CD4-positive, alpha-beta T cell (primary cell): ENCODE measurements at regions not wholly inside any gene's neighbourhood (a gene's known extent, or its start where the extent isn't known, plus 50 kb on each side); places are given as distances from the start of the nearest gene placed in this dataset.

Source experiments
- ATAC-seq: fragments of 200-7000 bp; cut with Tn5 transposase; one replicate; pipeline ENCODE4 v1.10.0; 2022; ENCODE audit warnings: mild to moderate bottlenecking; ENCODE audit not compliant: poor library complexity
- CTCF ChIA-PET: fragments of 350-600 bp; sonication (Branson Sonifier 250); formaldehyde crosslinking; loops from one replicate; lab custom pipeline; 2021; ENCODE audit warnings: antibody characterized with exemption, inconsistent platforms; lab: Charles Lee
- POLR2A ChIA-PET: fragments of 350-600 bp; sonication (Branson Sonifier 250); formaldehyde crosslinking; loops from one replicate; lab custom pipeline; 2021; ENCODE audit warnings: antibody characterized with exemption, inconsistent platforms; lab: Charles Lee
- DNase-seq, 14 experiments: peaks; one replicate each; pipeline ENCODE4 v3.0.0-alpha.2; 2013 to 2020; ENCODE audit warnings: mixed read lengths in 2 of 14
- H3K27ac ChIP-seq, 2 donors: one replicate each; pipeline versions ENCODE4 v1.5.1 to v1.7.0; 2013; ENCODE audit warnings: low read length in 2 of 2, low read depth in 1 of 2, mild to moderate bottlenecking in 1 of 2
- H3K27me3 ChIP-seq, 2 experiments: 1 replicate in 1 of 2; 2 replicates in 1 of 2; pipeline versions ENCODE4 v1.6.1 to v1.7.0; 2013; ENCODE audit warnings: low read length in 2 of 2, control low read depth in 1 of 2, mild to moderate bottlenecking in 1 of 2, moderate library complexity in 1 of 2; ENCODE audit not compliant: insufficient read depth in 2 of 2, control insufficient read depth in 1 of 2
- H3K36me3 ChIP-seq: one replicate; pipeline ENCODE4 v1.6.1; 2013; ENCODE audit warnings: low read length, control low read depth; ENCODE audit not compliant: insufficient read depth
- H3K4me1 ChIP-seq: one replicate; pipeline ENCODE4 v1.6.1; 2013; ENCODE audit warnings: low read length, control low read depth; ENCODE audit not compliant: insufficient read depth
- H3K4me3 ChIP-seq: one replicate; pipeline ENCODE4 v1.5.1; 2013; ENCODE audit warnings: mild to moderate bottlenecking, low read length, moderate library complexity
- H3K9me3 ChIP-seq, 2 experiments: 1 replicate in 1 of 2; 2 replicates in 1 of 2; pipeline versions ENCODE4 v1.6.1 to v1.7.0; 2013; ENCODE audit warnings: low read length in 2 of 2, mild to moderate bottlenecking in 2 of 2, control low read depth in 1 of 2, moderate library complexity in 1 of 2; ENCODE audit not compliant: control insufficient read depth in 1 of 2, insufficient read depth in 1 of 2
- H3K27ac Mint-ChIP-seq: one replicate; pipeline ENCODE4 v1.8.0; 2020; ENCODE audit warnings: mixed read lengths
- H3K27me3 Mint-ChIP-seq: one replicate; pipeline ENCODE4 v1.8.0; 2021; ENCODE audit warnings: mixed read lengths
- H3K36me3 Mint-ChIP-seq: one replicate; pipeline ENCODE4 v1.8.0; 2021; ENCODE audit warnings: low read depth, mixed read lengths
- H3K4me1 Mint-ChIP-seq: one replicate; pipeline ENCODE4 v1.8.0; 2021; ENCODE audit warnings: low read depth, mixed read lengths
- H3K4me3 Mint-ChIP-seq: one replicate; pipeline ENCODE4 v1.8.0; 2020; ENCODE audit warnings: mild to moderate bottlenecking, mixed read lengths
- H3K9me3 Mint-ChIP-seq: one replicate; pipeline ENCODE4 v1.8.0; 2020; ENCODE audit warnings: mixed read lengths
- intact Hi-C, 2 experiments: fragments of 100-400 bp; cut with DNase I in 1 of 2; cut with micrococcal nuclease in 1 of 2; formaldehyde crosslinking; loops; one replicate each; pipeline versions ENCODE4 v1.15.1 to v1.9.0; 2023 to 2025; cut with DNase I, micrococcal nuclease
- TF ChIP-seq, protein P1 (sequence below): fragments of 200-600 bp; IDR thresholded peaks from one replicate; pipeline ENCODE4 v1.8.0; 2022; ENCODE audit warnings: antibody characterized with exemption, mild to moderate bottlenecking

DNA sequence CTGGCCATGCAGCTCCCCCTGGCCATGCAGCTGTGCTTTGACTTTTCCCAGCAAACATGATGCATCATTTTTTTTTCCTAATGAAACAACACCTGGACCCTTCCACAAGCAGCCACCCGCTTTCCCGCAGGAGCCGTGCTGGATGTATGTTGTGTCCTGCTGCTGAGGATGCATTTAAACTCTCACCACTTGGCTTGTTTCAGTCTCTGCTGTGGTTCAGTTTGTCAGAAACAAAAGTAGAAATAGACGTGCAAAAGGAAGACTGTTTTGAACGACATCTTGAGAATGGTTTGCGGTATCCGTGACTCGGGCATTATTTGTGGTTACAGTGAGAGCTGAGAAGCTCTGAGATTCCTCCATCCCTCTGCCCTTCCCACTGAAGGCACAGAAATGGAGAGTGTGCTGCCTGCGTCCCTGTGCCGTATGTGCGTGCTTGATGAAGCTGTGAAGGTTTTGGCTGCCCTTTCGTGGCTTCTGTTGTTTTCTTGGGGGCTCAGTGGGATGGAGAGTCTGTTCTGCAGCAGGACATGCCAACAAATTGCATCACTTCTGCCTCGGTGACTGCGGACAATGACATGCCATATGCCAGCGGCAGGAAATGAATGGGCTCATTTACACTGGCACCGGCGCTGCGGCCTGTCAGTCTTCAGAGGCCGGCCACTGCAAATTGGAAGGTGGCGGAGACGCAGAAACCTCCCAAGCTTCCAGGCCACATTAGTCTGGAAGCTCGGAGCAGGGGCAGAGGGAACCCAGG lies 417.7 kb upstream of the SALL3 start:
- intact Hi-C loops: no loop called here
- Histone ChIP-seq H3K9me3 (peaks cover 0 to 62% of the 10 kb centered on the region in 2 experiments), H3K4me3 (no peak overlapping the region), H3K27ac (no peak overlapping the region), H3K4me1 (no peaks in the 10 kb centered on the region), H3K27me3 (no peaks in the 10 kb centered on the region), H3K36me3 (no peaks in the 10 kb centered on the region)
- H3K36me3 Mint-ChIP-seq: no peaks in the 10 kb centered on the region
- DNase-seq: no peak
- H3K4me3 Mint-ChIP-seq: no peak overlapping the region
- H3K4me1 Mint-ChIP-seq: no peaks in the 10 kb centered on the region
- H3K9me3 Mint-ChIP-seq: no peaks in the 10 kb centered on the region
- no peak for ATAC-seq
- no peak overlapping the region for H3K27ac Mint-ChIP-seq
- ChIA-PET POLR2A (no interaction called here), CTCF (no interaction called here)
- TF ChIP-seq, protein P1, sequence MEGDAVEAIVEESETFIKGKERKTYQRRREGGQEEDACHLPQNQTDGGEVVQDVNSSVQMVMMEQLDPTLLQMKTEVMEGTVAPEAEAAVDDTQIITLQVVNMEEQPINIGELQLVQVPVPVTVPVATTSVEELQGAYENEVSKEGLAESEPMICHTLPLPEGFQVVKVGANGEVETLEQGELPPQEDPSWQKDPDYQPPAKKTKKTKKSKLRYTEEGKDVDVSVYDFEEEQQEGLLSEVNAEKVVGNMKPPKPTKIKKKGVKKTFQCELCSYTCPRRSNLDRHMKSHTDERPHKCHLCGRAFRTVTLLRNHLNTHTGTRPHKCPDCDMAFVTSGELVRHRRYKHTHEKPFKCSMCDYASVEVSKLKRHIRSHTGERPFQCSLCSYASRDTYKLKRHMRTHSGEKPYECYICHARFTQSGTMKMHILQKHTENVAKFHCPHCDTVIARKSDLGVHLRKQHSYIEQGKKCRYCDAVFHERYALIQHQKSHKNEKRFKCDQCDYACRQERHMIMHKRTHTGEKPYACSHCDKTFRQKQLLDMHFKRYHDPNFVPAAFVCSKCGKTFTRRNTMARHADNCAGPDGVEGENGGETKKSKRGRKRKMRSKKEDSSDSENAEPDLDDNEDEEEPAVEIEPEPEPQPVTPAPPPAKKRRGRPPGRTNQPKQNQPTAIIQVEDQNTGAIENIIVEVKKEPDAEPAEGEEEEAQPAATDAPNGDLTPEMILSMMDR: no peak
- H3K27me3 Mint-ChIP-seq: no peaks in the 10 kb centered on the region

- intact Hi-C loops: no loop called here
- Mint-ChIP-seq H3K4me1 (no peaks in the 10 kb centered on the region), H3K9me3 (no peaks in the 10 kb centered on the region), H3K4me3 (no peak overlapping the region), H3K27me3 (no peaks in the 10 kb centered on the region), H3K27ac (no peak overlapping the region), H3K36me3 (no peaks in the 10 kb centered on the region)
- Histone ChIP-seq H3K9me3 (peaks cover 0 to 57% of the 10 kb centered on the region in 2 experiments), H3K27ac (no peak overlapping the region), H3K4me3 (no peak overlapping the region), H3K36me3 (no peaks in the 10 kb centered on the region), H3K4me1 (no peaks in the 10 kb centered on the region), H3K27me3 (no peaks in the 10 kb centered on the region)
- ChIA-PET POLR2A (no interaction called here), CTCF (no interaction called here)
- DNase-seq: no peak
- TF ChIP-seq, protein P1: no peak
- ATAC-seq: no peak
Measured at GRCh38 chr18:78562531-78562961, 417.1 kb upstream of the SALL3 start.

GRCh38 chr18:78563110-78563509 lies 416.5 kb upstream of the SALL3 start:
- TF ChIP-seq, protein P1: no peak
- Mint-ChIP-seq H3K4me3 (no peak overlapping the region), H3K27me3 (no peaks in the 10 kb centered on the region), H3K36me3 (no peaks in the 10 kb centered on the region), H3K4me1 (no peaks in the 10 kb centered on the region), H3K9me3 (no peaks in the 10 kb centered on the region), H3K27ac (no peak overlapping the region)
- ATAC-seq (no peak), DNase-seq (no peak)
- Histone ChIP-seq H3K36me3 (no peaks in the 10 kb centered on the region), H3K27ac (no peak overlapping the region), H3K27me3 (no peaks in the 10 kb centered on the region), H3K9me3 (peaks cover 0 to 54% of the 10 kb centered on the region in 2 experiments), H3K4me1 (no peaks in the 10 kb centered on the region), H3K4me3 (no peak overlapping the region)
- POLR2A ChIA-PET: no interaction called here
- intact Hi-C loops: no loop called here
- CTCF ChIA-PET: no interaction called here
